Stomach (tissue), 4 donors: ENCODE measurements at regions not wholly inside any gene's neighbourhood (a gene's known extent, or its start where the extent isn't known, plus 50 kb on each side); places are given as distances from the start of the nearest gene placed in this dataset.

ENCODE experiments used
- CTCF ChIP-seq, 7 experiments: fragments of 450-650 bp in 4 of 7; fragments of 200-600 bp in 3 of 7; sonication (generic) in 3 of 7; IDR thresholded peaks; one replicate each; pipeline ENCODE4 v1.5.1; 2016 to 2019; ENCODE audit warnings: antibody characterized with exemption in 7 of 7, control low read depth in 2 of 7, mild to moderate bottlenecking in 1 of 7
- EP300 ChIP-seq: sonication (generic); formaldehyde crosslinking; IDR thresholded peaks from one replicate; pipeline ENCODE4 v1.6.1; 2017; ENCODE audit warnings: antibody characterized with exemption
- POLR2A ChIP-seq, 4 donors: fragments of 450-650 bp; IDR thresholded peaks; one replicate each; pipeline ENCODE4 v1.6.1; 2016; ENCODE audit warnings: antibody characterized with exemption in 4 of 4, control low read depth in 2 of 4, mild to moderate bottlenecking in 1 of 4, moderate library complexity in 1 of 4
- POLR2AphosphoS5 ChIP-seq, 3 donors: sonication (generic); formaldehyde crosslinking; IDR thresholded peaks; one replicate each; pipeline ENCODE4 v1.6.1; 2016; ENCODE audit warnings: antibody characterized with exemption in 3 of 3

GRCh38 chrX:39795605-39796004 lies 302.2 kb downstream of the BCOR start:
- TF ChIP-seq CTCF (IDR thresholded peaks at IDR 0.05) (no peak), POLR2A (IDR thresholded peaks at IDR 0.05) (no peak), POLR2AphosphoS5 (IDR thresholded peaks at IDR 0.05) (no peak), EP300 (no peak)
